Endodermal cell (in vitro differentiated cells): ENCODE measurements at regions not wholly inside any gene's neighbourhood (a gene's known extent, or its start where the extent isn't known, plus 50 kb on each side); places are given as distances from the start of the nearest gene placed in this dataset.

ENCODE experiments used
- DNase-seq: peaks from one replicate; pipeline ENCODE4 v3.0.0-alpha.2; 2017
- H3K27ac ChIP-seq: 2 replicates; pipeline ENCODE4 v1.5.1; 2013; ENCODE audit warnings: mild to moderate bottlenecking, low read depth, low read length, moderate library complexity
- H3K27me3 ChIP-seq: 2 replicates; pipeline ENCODE4 v1.6.1; 2013; ENCODE audit warnings: mild to moderate bottlenecking, low read length, moderate library complexity; ENCODE audit not compliant: insufficient read depth, control insufficient read depth, poor library complexity, severe bottlenecking
- H3K36me3 ChIP-seq: 2 replicates; pipeline ENCODE4 v1.7.0; 2013; ENCODE audit warnings: mild to moderate bottlenecking, low read length, moderate library complexity; ENCODE audit not compliant: control insufficient read depth, insufficient read depth
- H3K4me1 ChIP-seq: one replicate; pipeline ENCODE4 v1.7.0; 2013; ENCODE audit warnings: low read length; ENCODE audit not compliant: control insufficient read depth, insufficient read depth
- H3K4me3 ChIP-seq: 2 replicates; pipeline ENCODE4 v1.5.1; 2013; ENCODE audit warnings: mild to moderate bottlenecking, low read length, moderate library complexity
- H3K9ac ChIP-seq: 2 replicates; pipeline ENCODE4 v1.6.1; 2013; ENCODE audit warnings: mild to moderate bottlenecking, low read length, moderate library complexity; ENCODE audit not compliant: poor library complexity, severe bottlenecking; ENCODE audit errors: extremely low read depth
- H3K9me3 ChIP-seq: 2 replicates; pipeline ENCODE4 v1.6.1; 2013; ENCODE audit warnings: mild to moderate bottlenecking, low read length, moderate library complexity; ENCODE audit not compliant: control insufficient read depth
- H3K27ac Mint-ChIP-seq: 2 replicates; pipeline ENCODE4 v1.8.0; 2020; ENCODE audit warnings: mixed read lengths
- H3K27me3 Mint-ChIP-seq: 2 replicates; pipeline ENCODE4 v1.8.0; 2021; ENCODE audit warnings: mild to moderate bottlenecking, mixed read lengths; ENCODE audit not compliant: insufficient read depth
- H3K36me3 Mint-ChIP-seq: 2 replicates; pipeline ENCODE4 v1.8.0; 2020; ENCODE audit warnings: low read depth, mixed read lengths
- H3K4me1 Mint-ChIP-seq: 2 replicates; pipeline ENCODE4 v1.8.0; 2020; ENCODE audit warnings: mixed read lengths
- H3K4me3 Mint-ChIP-seq: 2 replicates; pipeline ENCODE4 v1.8.0; 2020; ENCODE audit warnings: mild to moderate bottlenecking, moderate library complexity, mixed read lengths
- H3K9me3 Mint-ChIP-seq: 2 replicates; pipeline ENCODE4 v1.8.0; 2020; ENCODE audit warnings: mild to moderate bottlenecking, mixed read lengths
- CTCF ChIP-seq: fragments of 200-600 bp; sonication (generic); conservative IDR thresholded peaks from 2 replicates; pipeline ENCODE4 v1.5.0; 2021; ENCODE audit warnings: antibody characterized with exemption, mild to moderate bottlenecking
- WGBS, 2 experiments: methylation state at CpG; one replicate each; pipeline versions ENCODE4 v1.1.5 to v1.1.7; 2013; ENCODE audit warnings: missing lambda C conversion rate in 2 of 2, mixed read lengths in 1 of 2; ENCODE audit not compliant: insufficient coverage in 1 of 2, insufficient read length in 1 of 2; 5-methylcytosine and 5-hydroxymethylcytosine counted together

GRCh38 chr15:39149636-39150150 is 431.2 kb upstream of the THBS1 start:
- Histone ChIP-seq H3K27ac (no peak overlapping the region), H3K36me3 (no peaks in the 10 kb centered on the region), H3K9ac (no peak overlapping the region), H3K27me3 (no peaks in the 10 kb centered on the region), H3K4me3 (no peak overlapping the region), H3K9me3 (no peaks in the 10 kb centered on the region), H3K4me1 (no peaks in the 10 kb centered on the region)
- no peak overlapping the region for H3K27ac Mint-ChIP-seq
- H3K36me3 Mint-ChIP-seq = no peaks in the 10 kb centered on the region
- peaks cover 5% of the 10 kb centered on the region for H3K27me3 Mint-ChIP-seq
- H3K4me1 Mint-ChIP-seq = peaks cover 7% of the 10 kb centered on the region
- TF ChIP-seq CTCF = no peak
- H3K9me3 Mint-ChIP-seq = no peaks in the 10 kb centered on the region
- no peak for DNase-seq
- no peak overlapping the region for H3K4me3 Mint-ChIP-seq
- WGBS, 2 experiments = 100% methylated on average over 1 of the region's 1 CpG

- Histone ChIP-seq H3K9me3 (no peaks in the 10 kb centered on the region), H3K4me3 (no peak overlapping the region), H3K27ac (no peak overlapping the region), H3K4me1 (no peaks in the 10 kb centered on the region), H3K27me3 (no peaks in the 10 kb centered on the region), H3K9ac (no peak overlapping the region), H3K36me3 (no peaks in the 10 kb centered on the region)
- Mint-ChIP-seq H3K9me3 (no peaks in the 10 kb centered on the region), H3K27me3 (peaks cover 5% of the 10 kb centered on the region), H3K36me3 (no peaks in the 10 kb centered on the region), H3K4me1 (peaks cover 7% of the 10 kb centered on the region), H3K27ac (no peak overlapping the region), H3K4me3 (no peak overlapping the region)
- DNase-seq = no peak
- WGBS, 2 experiments = 100% methylated on average over 1 of the region's 2 CpGs; no CpG with 5 or more reads in 1 of the 2 experiments
- no peak for TF ChIP-seq CTCF
Observed at GRCh38 chr15:39151545-39151944, 429.3 kb upstream of the THBS1 start.

- Histone ChIP-seq H3K27me3 (no peaks in the 10 kb centered on the region), H3K4me3 (no peak overlapping the region), H3K36me3 (no peaks in the 10 kb centered on the region), H3K4me1 (no peaks in the 10 kb centered on the region), H3K9ac (no peak overlapping the region), H3K9me3 (no peaks in the 10 kb centered on the region), H3K27ac (no peak overlapping the region)
- Mint-ChIP-seq H3K4me3 (no peak overlapping the region), H3K27ac (no peak overlapping the region), H3K4me1 (peaks cover 7% of the 10 kb centered on the region), H3K27me3 (peaks cover 5% of the 10 kb centered on the region), H3K36me3 (no peaks in the 10 kb centered on the region), H3K9me3 (no peaks in the 10 kb centered on the region)
- WGBS, 2 experiments = 100% methylated on average over 1 of the region's 1 CpG; no CpG with 5 or more reads in 1 of the 2 experiments
- no peak for TF ChIP-seq CTCF
- no peak for DNase-seq
Observed at GRCh38 chr15:39153058-39153714, 427.7 kb upstream of the THBS1 start.
